Heart left ventricle (tissue), 16 donors: ENCODE measurements at regions not wholly inside any gene's neighbourhood (a gene's known extent, or its start where the extent isn't known, plus 50 kb on each side); places are given as distances from the start of the nearest gene placed in this dataset.

ENCODE experiments used
- ATAC-seq, 4 donors: fragments of 200-7000 bp; cut with Tn5 transposase; one replicate each; pipeline ENCODE4 v1.9.1; 2020 to 2022; ENCODE audit warnings: moderate library complexity in 4 of 4, mild to moderate bottlenecking in 3 of 4, moderate number of reproducible peaks in 1 of 4
- DNase-seq, 5 donors: peaks; one replicate each; pipeline ENCODE4 v3.0.0-alpha.2; 2020
- H3K27ac ChIP-seq, 12 donors: fragments of 200-600 bp; sonication (generic) in 4 of 12; one replicate each; pipeline versions ENCODE4 v1.5.0 to v1.8.0; 2016 to 2022; ENCODE audit warnings: mild to moderate bottlenecking in 2 of 12
- H3K27me3 ChIP-seq, 9 donors: fragments of 200-600 bp; sonication (generic) in 2 of 9; one replicate each; pipeline versions ENCODE4 v1.5.1 to v1.8.0; 2016 to 2022; ENCODE audit warnings: mild to moderate bottlenecking in 3 of 9
- H3K36me3 ChIP-seq, 9 donors: fragments of 200-600 bp; sonication (generic) in 2 of 9; one replicate each; pipeline versions ENCODE4 v1.5.0 to v1.8.0; 2018 to 2022; ENCODE audit warnings: mild to moderate bottlenecking in 2 of 9
- H3K4me1 ChIP-seq, 12 donors: fragments of 200-600 bp; sonication (generic) in 4 of 12; one replicate each; pipeline versions ENCODE4 v1.5.0 to v1.8.0; 2016 to 2022; ENCODE audit warnings: mild to moderate bottlenecking in 3 of 12
- H3K4me3 ChIP-seq, 12 donors: fragments of 200-600 bp; sonication (generic) in 4 of 12; one replicate each; pipeline versions ENCODE4 v1.5.0 to v1.8.0; 2017 to 2022; ENCODE audit warnings: mild to moderate bottlenecking in 9 of 12, moderate library complexity in 4 of 12
- H3K9me3 ChIP-seq, 12 donors: fragments of 200-600 bp; sonication (generic) in 4 of 12; one replicate each; pipeline versions ENCODE4 v1.5.0 to v1.8.0; 2016 to 2022; ENCODE audit warnings: mild to moderate bottlenecking in 1 of 12
- POLR2A ChIP-seq, 2 donors: fragments of 450-650 bp; IDR thresholded peaks; one replicate each; pipeline ENCODE4 v1.6.1; 2017; ENCODE audit warnings: antibody characterized with exemption in 2 of 2, mild to moderate bottlenecking in 2 of 2, moderate library complexity in 2 of 2
- WGBS, 4 donors: extraction: QIAGEN DNeasy Blood & Tissue Kit in 2 of 4; methylation state at CpG; one replicate each; pipeline versions ENCODE4 v1.1.5 to v1.1.7; 2013 to 2018; 5-methylcytosine and 5-hydroxymethylcytosine counted together
- intact Hi-C, 10 donors: fragments of 100-400 bp; cut with DNase I; formaldehyde crosslinking; loops; one replicate each; pipeline versions ENCODE4 v1.11.1 to v1.14.2; 2022
- TF ChIP-seq, protein P1 (sequence below), 12 donors: fragments of 200-600 bp; sonication (generic) in 4 of 12; IDR thresholded peaks; one replicate each; pipeline versions ENCODE4 v1.5.0 to v1.8.0; 2018 to 2022; ENCODE audit warnings: antibody characterized with exemption in 12 of 12, mild to moderate bottlenecking in 5 of 12
- donor health status: ischemic (EF 13 %, LVEDD 7.1; RV severe dilation, severe dysfunction).
- donor health status: healthy with polysubstance abuse.
- donor health status: DM: no; HTN: yes; CAD: no.
- donor health status: DM: no; HTN: no; CAD: no.
- donor health status: ischemic (EF 25% LVEDD 6.9; RV normal size, moderate dysfunction).
- donor health status: ischemic (EF 25% LVEDD 5.7; RV mildly dilated, moderate dysfunction).
- donor health status: healthy.
- donor health status: DM: yes; HTN: yes; CAD: no.
- donor health status: ischemic (EF 35%, LVEDD 5.7; RV mildly dilated, moderate dysfunction).
- donor health status: nonischemic (EF 11% LVEDD 7.7; RV severe dilation, severe dysfunction).
- donor health status: DM: yes; HTN: yes; CAD: no.
- donor health status: PGD.
- donor health status: ischemic (EF 29% LVEDD 5.4; RV normal size, mild dysfunction).
- donor health status: nonischemic (EF 23%, LVEDD 6.1; RV moderate dilation, normal function).

GRCh38 chr10:121311812-121312443, 286.3 kb downstream of the FGFR2 start:
- WGBS, 4 donors = 44 to 55% (median 51%) methylated on average over 7 of the region's 7 CpGs
- H3K4me3 ChIP-seq = no peak overlapping the region
- intact Hi-C loops = no loop called here

GRCh38 chr10:121312587-121312986, 285.7 kb downstream of the FGFR2 start:
- Histone ChIP-seq H3K4me3 (no peak overlapping the region), H3K27me3 (peaks cover 0 to 16% (median 0%) of the 10 kb centered on the region in 9 donors), H3K4me1 (no peaks in the 10 kb centered on the region), H3K27ac (peak overlapping the region in 1 of 12 donors; percentile 64), H3K36me3 (no peaks in the 10 kb centered on the region), H3K9me3 (no peaks in the 10 kb centered on the region)
- TF ChIP-seq, protein P1, sequence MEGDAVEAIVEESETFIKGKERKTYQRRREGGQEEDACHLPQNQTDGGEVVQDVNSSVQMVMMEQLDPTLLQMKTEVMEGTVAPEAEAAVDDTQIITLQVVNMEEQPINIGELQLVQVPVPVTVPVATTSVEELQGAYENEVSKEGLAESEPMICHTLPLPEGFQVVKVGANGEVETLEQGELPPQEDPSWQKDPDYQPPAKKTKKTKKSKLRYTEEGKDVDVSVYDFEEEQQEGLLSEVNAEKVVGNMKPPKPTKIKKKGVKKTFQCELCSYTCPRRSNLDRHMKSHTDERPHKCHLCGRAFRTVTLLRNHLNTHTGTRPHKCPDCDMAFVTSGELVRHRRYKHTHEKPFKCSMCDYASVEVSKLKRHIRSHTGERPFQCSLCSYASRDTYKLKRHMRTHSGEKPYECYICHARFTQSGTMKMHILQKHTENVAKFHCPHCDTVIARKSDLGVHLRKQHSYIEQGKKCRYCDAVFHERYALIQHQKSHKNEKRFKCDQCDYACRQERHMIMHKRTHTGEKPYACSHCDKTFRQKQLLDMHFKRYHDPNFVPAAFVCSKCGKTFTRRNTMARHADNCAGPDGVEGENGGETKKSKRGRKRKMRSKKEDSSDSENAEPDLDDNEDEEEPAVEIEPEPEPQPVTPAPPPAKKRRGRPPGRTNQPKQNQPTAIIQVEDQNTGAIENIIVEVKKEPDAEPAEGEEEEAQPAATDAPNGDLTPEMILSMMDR (IDR thresholded peaks at IDR 0.05) = no peak
- TF ChIP-seq POLR2A (IDR thresholded peaks at IDR 0.05) = no peak
- WGBS, 4 donors = 11 to 17% (median 15%) methylated on average over 5 of the region's 5 CpGs
- DNase-seq (no peak), ATAC-seq (no peak)
- intact Hi-C loops = no loop called here

More at GRCh38 chr10:121311812-121312443, 286.3 kb downstream of the FGFR2 start:
- TF ChIP-seq POLR2A (IDR thresholded peaks at IDR 0.05) = no peak
- TF ChIP-seq, protein P1 (IDR thresholded peaks at IDR 0.05) = no peak
- Histone ChIP-seq H3K27ac (peak overlapping the region in 1 of 12 donors; percentile 64), H3K36me3 (no peaks in the 10 kb centered on the region), H3K27me3 (peaks cover 0 to 16% (median 0%) of the 10 kb centered on the region in 9 donors), H3K9me3 (no peaks in the 10 kb centered on the region), H3K4me1 (no peaks in the 10 kb centered on the region)
- no peak for ATAC-seq
- no peak for DNase-seq

DNA sequence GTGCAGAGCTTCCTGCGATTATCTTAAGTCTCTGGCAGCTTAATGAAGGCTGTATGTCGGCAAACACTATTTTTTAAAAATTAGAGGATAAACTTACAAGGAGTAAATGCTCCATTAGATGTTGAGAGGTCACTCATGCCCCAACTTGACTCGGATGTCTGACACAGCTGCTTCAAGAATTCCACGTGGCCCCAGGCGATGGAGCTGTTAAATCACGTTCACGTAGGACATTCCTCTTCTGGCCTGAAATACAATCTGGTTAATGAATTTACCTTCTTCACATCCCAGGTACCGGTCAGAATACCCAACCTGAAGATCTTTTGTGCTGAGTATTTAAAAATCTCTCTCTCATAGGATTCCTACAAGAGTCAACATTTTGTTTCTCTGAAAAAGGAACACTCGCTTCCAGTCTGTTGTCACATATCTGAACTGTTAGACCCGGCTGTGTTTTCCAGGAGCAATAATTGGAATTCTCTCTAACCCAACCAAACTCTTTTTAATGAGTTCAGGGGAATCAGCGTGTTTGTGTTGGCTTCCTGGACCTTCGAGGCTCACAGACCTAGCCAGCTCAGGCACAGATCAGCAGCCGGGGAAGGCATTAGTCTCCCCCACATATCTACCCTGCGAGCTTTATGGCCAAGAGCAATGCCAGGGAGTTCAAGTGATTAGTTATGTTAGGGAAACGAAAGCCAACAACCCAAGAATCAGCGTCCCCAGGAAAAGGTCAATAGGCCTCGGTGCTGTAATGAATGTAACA, 284.9 kb downstream of the FGFR2 start:
- ATAC-seq (peak in 1 of 4 donors; percentile 44), DNase-seq (no peak)
- Histone ChIP-seq H3K27me3 (peaks cover 0 to 9% (median 0%) of the 10 kb centered on the region in 9 donors), H3K36me3 (no peaks in the 10 kb centered on the region), H3K9me3 (peaks cover 0 to 4% (median 0%) of the 10 kb centered on the region in 12 donors), H3K4me3 (no peak overlapping the region), H3K4me1 (no peaks in the 10 kb centered on the region), H3K27ac (peak overlapping the region in 1 of 12 donors; percentile 64)
- TF ChIP-seq, protein P1 (IDR thresholded peaks at IDR 0.05) = no peak
- no peak for TF ChIP-seq POLR2A (IDR thresholded peaks at IDR 0.05)
- WGBS, 4 donors = 41 to 55% (median 44%) methylated on average over 17 of the region's 17 CpGs
- intact Hi-C loops = no loop called here

DNA sequence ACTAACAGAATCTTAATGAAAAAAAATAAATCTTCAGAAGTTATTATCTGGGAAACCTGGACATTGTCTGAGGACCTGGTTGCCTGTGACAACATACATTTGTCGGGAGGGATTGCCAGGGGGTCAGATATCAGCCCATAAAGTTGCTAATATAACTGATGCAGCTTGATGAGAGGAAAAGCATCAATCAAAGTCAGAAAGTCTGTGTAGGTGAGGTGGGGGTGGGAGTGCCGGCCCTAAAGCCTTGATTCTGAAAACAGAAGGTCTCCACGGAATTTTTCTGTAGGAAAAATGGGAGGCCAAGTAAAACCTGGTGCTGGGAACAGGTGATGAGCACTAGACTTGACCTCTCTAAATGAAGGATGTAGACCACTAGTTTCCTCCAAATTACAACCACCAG, 281.8 kb downstream of the FGFR2 start:
- intact Hi-C loops = no loop called here
- H3K27me3 ChIP-seq = peaks cover 0 to 7% (median 0%) of the 10 kb centered on the region in 9 donors
- H3K27ac ChIP-seq = no peak overlapping the region
- no peaks in the 10 kb centered on the region for H3K4me1 ChIP-seq
- H3K9me3 ChIP-seq = peaks cover 0 to 10% (median 0%) of the 10 kb centered on the region in 12 donors
- no peak overlapping the region for H3K4me3 ChIP-seq
- H3K36me3 ChIP-seq = no peaks in the 10 kb centered on the region
- ATAC-seq (no peak), DNase-seq (no peak)
- WGBS, 4 donors = 71 to 82% (median 74%) methylated on average over 3 of the region's 3 CpGs
- TF ChIP-seq, protein P1 (IDR thresholded peaks at IDR 0.05) = no peak
- TF ChIP-seq POLR2A (IDR thresholded peaks at IDR 0.05) = no peak
